OCI-LY7 (cell line): ENCODE measurements at regions not wholly inside any gene's neighbourhood (a gene's known extent, or its start where the extent isn't known, plus 50 kb on each side); places are given as distances from the start of the nearest gene placed in this dataset.

ENCODE experiments used
- BruUV-seq: library from RNA; stranded (reverse); fragments of 400-500 nt; replicated peaks from 2 replicates; lab custom pipeline; 2021; lab: Mats Ljungman, UMichigan
- CTCF ChIA-PET: fragments of 300-600 bp; sonication (Branson Sonifier 250); formaldehyde crosslinking; loops from one replicate; lab custom pipeline; 2022; ENCODE audit warnings: antibody characterized with exemption; ENCODE audit not compliant: unreplicated experiment; lab: Charles Lee
- POLR2A ChIA-PET: fragments of 300-600 bp; sonication (Branson Sonifier 250); formaldehyde crosslinking; loops from one replicate; lab custom pipeline; 2022; ENCODE audit warnings: antibody characterized with exemption; lab: Charles Lee
- DNase-seq: peaks from one replicate; pipeline ENCODE4 v3.0.0-alpha.2; 2015; ENCODE audit warnings: low spot score
- H2AFZ ChIP-seq: fragments of 200-600 bp; sonication (generic), shearing (Covaris generic); 2 replicates; pipeline ENCODE4 v1.6.1; 2014; ENCODE audit warnings: mild to moderate bottlenecking, antibody characterized with exemption, low read length, moderate library complexity
- H3K27ac ChIP-seq: fragments of 200-600 bp; sonication (generic); 2 replicates; pipeline ENCODE4 v1.5.1; 2014; ENCODE audit warnings: mixed run types, low read depth, mild to moderate bottlenecking, moderate library complexity, low read length, inconsistent platforms; ENCODE audit not compliant: poor library complexity, severe bottlenecking
- H3K36me3 ChIP-seq: fragments of 200-600 bp; sonication (generic); 2 replicates; pipeline ENCODE4 v1.6.1; 2014; ENCODE audit warnings: mild to moderate bottlenecking, antibody characterized with exemption, low read length, moderate library complexity, mixed read lengths; ENCODE audit not compliant: insufficient read depth
- H3K4me1 ChIP-seq: fragments of 200-600 bp; sonication (generic); 2 replicates; pipeline ENCODE4 v1.5.1; 2014; ENCODE audit warnings: mild to moderate bottlenecking, low read length; ENCODE audit not compliant: insufficient read depth, poor library complexity, severe bottlenecking
- H3K4me2 ChIP-seq: fragments of 200-600 bp; sonication (generic); 2 replicates; pipeline ENCODE4 v1.6.1; 2014; ENCODE audit warnings: mild to moderate bottlenecking, low read length
- H3K4me3 ChIP-seq: fragments of 200-600 bp; sonication (generic); 2 replicates; pipeline ENCODE4 v1.5.1; 2014; ENCODE audit warnings: mild to moderate bottlenecking, low read depth, low read length; ENCODE audit not compliant: poor library complexity, severe bottlenecking
- H3K79me2 ChIP-seq: fragments of 200-600 bp; sonication (generic); 2 replicates; pipeline ENCODE4 v1.6.1; 2016; ENCODE audit warnings: low read depth, mild to moderate bottlenecking, low read length, moderate library complexity, mixed read lengths; ENCODE audit not compliant: insufficient read depth
- H3K9me2 ChIP-seq: fragments of 200-600 bp; sonication (generic); 2 replicates; pipeline ENCODE4 v1.6.1; 2016; ENCODE audit warnings: mild to moderate bottlenecking, low read length, mixed read lengths; ENCODE audit not compliant: insufficient read depth
- H3K9me3 ChIP-seq: fragments of 200-600 bp; sonication (generic); 2 replicates; pipeline ENCODE4 v1.6.1; 2014; ENCODE audit warnings: mild to moderate bottlenecking, mixed run types, low read length, mixed read lengths
- H4K20me1 ChIP-seq: fragments of 200-600 bp; sonication (generic); 2 replicates; pipeline ENCODE4 v1.6.1; 2014; ENCODE audit warnings: mild to moderate bottlenecking, antibody characterized with exemption, low read length, moderate library complexity, mixed read lengths; ENCODE audit not compliant: insufficient read depth
- EZH2phosphoT487 ChIP-seq: fragments of 200-600 bp; sonication (generic); IDR thresholded peaks from 2 replicates; pipeline ENCODE4 v1.6.1; 2018; ENCODE audit warnings: low read depth, borderline replicate concordance, mild to moderate bottlenecking, mixed run types, antibody characterized with exemption, low read length, moderate library complexity, mixed read lengths
- intact Hi-C: fragments of 100-400 bp; cut with micrococcal nuclease; formaldehyde crosslinking; loops from one replicate; pipeline ENCODE4 v1.10.0; 2022; ENCODE audit not compliant: unreplicated experiment
- TF ChIP-seq, protein P1 (sequence below): fragments of 200-600 bp; sonication (generic); conservative IDR thresholded peaks from 2 replicates; pipeline ENCODE4 v1.5.1; 2014; ENCODE audit warnings: mild to moderate bottlenecking, antibody characterized with exemption, low read length, moderate library complexity, mixed read lengths

- TF ChIP-seq, protein P1, sequence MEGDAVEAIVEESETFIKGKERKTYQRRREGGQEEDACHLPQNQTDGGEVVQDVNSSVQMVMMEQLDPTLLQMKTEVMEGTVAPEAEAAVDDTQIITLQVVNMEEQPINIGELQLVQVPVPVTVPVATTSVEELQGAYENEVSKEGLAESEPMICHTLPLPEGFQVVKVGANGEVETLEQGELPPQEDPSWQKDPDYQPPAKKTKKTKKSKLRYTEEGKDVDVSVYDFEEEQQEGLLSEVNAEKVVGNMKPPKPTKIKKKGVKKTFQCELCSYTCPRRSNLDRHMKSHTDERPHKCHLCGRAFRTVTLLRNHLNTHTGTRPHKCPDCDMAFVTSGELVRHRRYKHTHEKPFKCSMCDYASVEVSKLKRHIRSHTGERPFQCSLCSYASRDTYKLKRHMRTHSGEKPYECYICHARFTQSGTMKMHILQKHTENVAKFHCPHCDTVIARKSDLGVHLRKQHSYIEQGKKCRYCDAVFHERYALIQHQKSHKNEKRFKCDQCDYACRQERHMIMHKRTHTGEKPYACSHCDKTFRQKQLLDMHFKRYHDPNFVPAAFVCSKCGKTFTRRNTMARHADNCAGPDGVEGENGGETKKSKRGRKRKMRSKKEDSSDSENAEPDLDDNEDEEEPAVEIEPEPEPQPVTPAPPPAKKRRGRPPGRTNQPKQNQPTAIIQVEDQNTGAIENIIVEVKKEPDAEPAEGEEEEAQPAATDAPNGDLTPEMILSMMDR: no peak
- TF ChIP-seq EZH2phosphoT487: no peak
- H3K9me2 ChIP-seq: no peaks in the 10 kb centered on the region
- H4K20me1 ChIP-seq: no peaks in the 10 kb centered on the region
- H3K4me3 ChIP-seq: no peak overlapping the region
- no peak overlapping the region for H3K27ac ChIP-seq
- BruUV-seq: no TSS peak
- H3K9me3 ChIP-seq: no peaks in the 10 kb centered on the region
- CTCF ChIA-PET: no interaction called here
- DNase-seq: no peak
- POLR2A ChIA-PET: interaction anchor here (0.6 kb wide), 1 partner anchor 131 kb away, joined by 3 read pairs; no protein-coding TSS in a partner anchor
- H3K4me1 ChIP-seq: no peaks in the 10 kb centered on the region
- intact Hi-C loops: no loop called here
- H3K79me2 ChIP-seq: no peaks in the 10 kb centered on the region
- no peak overlapping the region for H3K4me2 ChIP-seq
- H3K36me3 ChIP-seq: no peaks in the 10 kb centered on the region
- no peak overlapping the region for H2AFZ ChIP-seq
Observed at GRCh38 chr2:236702657-236703372, 133.2 kb downstream of the ACKR3 start.

DNA sequence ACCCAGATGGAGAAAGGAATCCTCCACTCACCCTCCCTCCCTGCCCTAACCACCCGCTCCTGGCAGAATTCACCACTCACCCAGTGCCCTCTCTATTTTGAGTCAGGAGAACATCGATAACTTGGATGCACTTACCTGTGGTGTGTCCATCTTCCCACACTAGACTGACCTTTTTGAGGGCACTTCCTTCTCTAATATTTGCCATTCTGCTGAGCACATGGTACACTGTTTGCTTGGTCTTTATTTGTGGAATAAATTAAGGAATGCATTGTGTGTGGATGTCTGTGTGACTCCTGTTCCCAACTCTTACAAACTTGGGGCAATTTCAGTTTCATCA, 133.7 kb downstream of the ACKR3 start:
- no peaks in the 10 kb centered on the region for H3K9me3 ChIP-seq
- H3K4me3 ChIP-seq: no peak overlapping the region
- no peak for DNase-seq
- no peaks in the 10 kb centered on the region for H3K9me2 ChIP-seq
- intact Hi-C loops: no loop called here
- no peaks in the 10 kb centered on the region for H3K4me1 ChIP-seq
- H3K79me2 ChIP-seq: no peaks in the 10 kb centered on the region
- TF ChIP-seq, protein P1: no peak
- TF ChIP-seq EZH2phosphoT487: no peak
- no TSS peak for BruUV-seq
- no peak overlapping the region for H2AFZ ChIP-seq
- H3K27ac ChIP-seq: no peak overlapping the region
- no peaks in the 10 kb centered on the region for H4K20me1 ChIP-seq
- POLR2A ChIA-PET: no interaction called here
- CTCF ChIA-PET: no interaction called here
- no peaks in the 10 kb centered on the region for H3K36me3 ChIP-seq
- no peak overlapping the region for H3K4me2 ChIP-seq

DNA sequence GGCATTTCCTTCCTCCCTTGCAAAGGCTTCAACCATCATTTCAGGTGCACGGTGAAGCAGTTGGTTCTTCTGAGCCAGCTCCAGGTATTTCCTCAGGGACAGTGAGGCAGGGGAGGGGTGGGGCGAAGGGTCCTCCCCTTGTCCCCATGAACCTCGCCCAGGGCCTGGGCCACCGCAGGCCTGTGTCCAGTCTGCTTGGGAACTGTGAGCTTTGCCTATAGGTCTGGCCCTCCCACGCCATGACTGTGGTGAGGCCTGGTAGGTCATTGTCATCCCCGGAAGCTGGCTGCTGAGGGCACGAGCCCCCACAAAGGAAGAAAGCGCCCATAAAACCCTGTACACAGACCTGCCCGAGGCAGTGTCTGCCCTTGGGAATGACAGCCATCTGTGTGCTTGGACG, 134.3 kb downstream of the ACKR3 start:
- no peaks in the 10 kb centered on the region for H4K20me1 ChIP-seq
- H3K9me3 ChIP-seq: no peaks in the 10 kb centered on the region
- CTCF ChIA-PET: no interaction called here
- H2AFZ ChIP-seq: no peak overlapping the region
- H3K27ac ChIP-seq: no peak overlapping the region
- no TSS peak for BruUV-seq
- H3K4me2 ChIP-seq: no peak overlapping the region
- no peaks in the 10 kb centered on the region for H3K4me1 ChIP-seq
- no peaks in the 10 kb centered on the region for H3K36me3 ChIP-seq
- intact Hi-C loops: no loop called here
- POLR2A ChIA-PET: no interaction called here
- TF ChIP-seq, protein P1: no peak
- no peak for TF ChIP-seq EZH2phosphoT487
- no peaks in the 10 kb centered on the region for H3K79me2 ChIP-seq
- no peak overlapping the region for H3K4me3 ChIP-seq
- H3K9me2 ChIP-seq: no peaks in the 10 kb centered on the region
- DNase-seq: no peak
